H9 (cell line): ENCODE measurements at regions not wholly inside any gene's neighbourhood (a gene's known extent, or its start where the extent isn't known, plus 50 kb on each side); places are given as distances from the start of the nearest gene placed in this dataset.

Experiments used
- DNase-seq: peaks from one replicate; pipeline ENCODE4 v3.0.0-alpha.2; 2017
- H2AFZ ChIP-seq: one replicate; pipeline ENCODE4 v1.6.1; 2013; ENCODE audit warnings: mild to moderate bottlenecking, low read length, control low read depth, moderate library complexity
- H2AK5ac ChIP-seq: 2 replicates; pipeline ENCODE4 v1.6.1; 2013; ENCODE audit warnings: low read length, control low read depth, mixed read lengths; ENCODE audit not compliant: insufficient read length
- H2BK120ac ChIP-seq: one replicate; pipeline ENCODE4 v1.6.1; 2013; ENCODE audit warnings: low read depth, mild to moderate bottlenecking, low read length, control low read depth, inconsistent platforms; ENCODE audit not compliant: poor library complexity, severe bottlenecking
- H2BK12ac ChIP-seq: 2 replicates; pipeline ENCODE4 v1.6.1; 2013; ENCODE audit warnings: low read length, control low read depth, mixed read lengths, low read depth; ENCODE audit not compliant: insufficient read length
- H2BK15ac ChIP-seq: 2 replicates; pipeline ENCODE4 v1.6.1; 2013; ENCODE audit warnings: low read depth, low read length, control low read depth
- H2BK20ac ChIP-seq: one replicate; pipeline ENCODE4 v1.6.1; 2013; ENCODE audit warnings: low read depth, mild to moderate bottlenecking, low read length, control low read depth, inconsistent platforms; ENCODE audit not compliant: poor library complexity, severe bottlenecking
- H2BK5ac ChIP-seq: 2 replicates; pipeline ENCODE4 v1.6.1; 2013; ENCODE audit warnings: low read length, control low read depth, mixed read lengths; ENCODE audit not compliant: insufficient read length
- H3K14ac ChIP-seq: 2 replicates; pipeline ENCODE4 v1.6.1; 2013; ENCODE audit warnings: low read length, control low read depth; ENCODE audit not compliant: insufficient read depth
- H3K18ac ChIP-seq: 2 replicates; pipeline ENCODE4 v1.6.1; 2013; ENCODE audit warnings: low read depth, mild to moderate bottlenecking, mixed read lengths, low read length, control low read depth; ENCODE audit not compliant: insufficient read length
- H3K23ac ChIP-seq: 2 replicates; pipeline ENCODE4 v1.6.1; 2013; ENCODE audit warnings: low read length, control low read depth, mixed read lengths, low read depth; ENCODE audit not compliant: insufficient read length
- H3K23me2 ChIP-seq: 2 replicates; pipeline ENCODE4 v1.6.1; 2013; ENCODE audit warnings: low read depth, mild to moderate bottlenecking, mixed read lengths, low read length, control low read depth; ENCODE audit not compliant: insufficient read length, poor library complexity, severe bottlenecking
- H3K27ac ChIP-seq: 2 replicates; pipeline ENCODE4 v1.5.1; 2013; ENCODE audit warnings: low read length, control low read depth, mixed read lengths, low read depth; ENCODE audit not compliant: insufficient read length
- H3K27me3 ChIP-seq: 2 replicates; pipeline ENCODE4 v1.6.1; 2013; ENCODE audit warnings: low read length, control low read depth, inconsistent platforms; ENCODE audit not compliant: insufficient read depth
- H3K4ac ChIP-seq: 2 replicates; pipeline ENCODE4 v1.6.1; 2013; ENCODE audit warnings: low read depth, mild to moderate bottlenecking, control low read depth, inconsistent platforms, low read length, moderate library complexity
- H3K4me1 ChIP-seq: 2 replicates; pipeline ENCODE4 v1.6.1; 2013; ENCODE audit warnings: low read length, control low read depth, inconsistent platforms; ENCODE audit not compliant: insufficient read depth
- H3K4me2 ChIP-seq: 2 replicates; pipeline ENCODE4 v1.6.1; 2013; ENCODE audit warnings: low read length, control low read depth, mixed read lengths; ENCODE audit not compliant: insufficient read length, insufficient read depth
- H3K56ac ChIP-seq: 2 replicates; pipeline ENCODE4 v1.6.1; 2013; ENCODE audit warnings: low read depth, mild to moderate bottlenecking, mixed read lengths, low read length, control low read depth; ENCODE audit not compliant: insufficient read length
- H3K79me1 ChIP-seq: 2 replicates; pipeline ENCODE4 v1.6.1; 2013; ENCODE audit warnings: low read depth, mild to moderate bottlenecking, moderate library complexity, low read length, control low read depth, inconsistent platforms; ENCODE audit not compliant: insufficient read depth, poor library complexity, severe bottlenecking
- H3K79me2 ChIP-seq: 2 replicates; pipeline ENCODE4 v1.6.1; 2013; ENCODE audit warnings: low read length, control low read depth, inconsistent platforms; ENCODE audit not compliant: insufficient read depth
- H3K9ac ChIP-seq: 2 replicates; pipeline ENCODE4 v1.6.1; 2013; ENCODE audit warnings: low read length, control low read depth, mixed read lengths; ENCODE audit not compliant: insufficient read length; ENCODE audit errors: extremely low read depth
- H3K9me3 ChIP-seq: one replicate; pipeline ENCODE4 v1.6.1; 2013; ENCODE audit warnings: low read depth, low read length, inconsistent platforms; ENCODE audit not compliant: control insufficient read depth
- H3T11ph ChIP-seq: one replicate; pipeline ENCODE4 v1.6.1; 2013; ENCODE audit warnings: mild to moderate bottlenecking, low read length, control low read depth, inconsistent platforms
- H4K20me1 ChIP-seq: one replicate; pipeline ENCODE4 v1.6.1; 2013; ENCODE audit not compliant: control insufficient read depth, insufficient read length, insufficient read depth
- H4K5ac ChIP-seq: 2 replicates; pipeline ENCODE4 v1.6.1; 2013; ENCODE audit warnings: low read depth, mild to moderate bottlenecking, mixed read lengths, low read length, control low read depth; ENCODE audit not compliant: insufficient read length
- H4K8ac ChIP-seq: replicated peaks from 2 replicates; pipeline ENCODE4 v1.6.1; 2013; ENCODE audit warnings: low read length, control low read depth, mixed read lengths, low read depth; ENCODE audit not compliant: insufficient read length
- H4K91ac ChIP-seq: 2 replicates; pipeline ENCODE4 v1.6.1; 2013; ENCODE audit warnings: low read depth, mild to moderate bottlenecking, moderate library complexity, mixed read lengths, low read length, control low read depth; ENCODE audit not compliant: insufficient read length
- H3K27ac Mint-ChIP-seq, 3 experiments: 2 replicates in 2 of 3; 3 replicates in 1 of 3; pipeline ENCODE4 v1.8.0; 2020 to 2021; ENCODE audit warnings: mixed read lengths in 3 of 3, mild to moderate bottlenecking in 1 of 3, moderate library complexity in 1 of 3
- H3K27me3 Mint-ChIP-seq: 2 replicates; pipeline ENCODE4 v1.8.0; 2021; ENCODE audit warnings: low read depth, mild to moderate bottlenecking, moderate library complexity, mixed read lengths
- H3K36me3 Mint-ChIP-seq, 3 experiments: 2 replicates in 2 of 3; 3 replicates in 1 of 3; pipeline ENCODE4 v1.8.0; 2020 to 2021; ENCODE audit warnings: low read depth in 3 of 3, mixed read lengths in 3 of 3; ENCODE audit not compliant: insufficient read depth in 1 of 3
- H3K4me1 Mint-ChIP-seq, 2 experiments: 2 replicates each; pipeline ENCODE4 v1.8.0; 2020; ENCODE audit warnings: mixed read lengths in 2 of 2
- H3K4me3 Mint-ChIP-seq, 2 experiments: 2 replicates in 1 of 2; 3 replicates in 1 of 2; pipeline ENCODE4 v1.8.0; 2020 to 2021; ENCODE audit warnings: mild to moderate bottlenecking in 2 of 2, mixed read lengths in 2 of 2, moderate library complexity in 1 of 2
- H3K9me3 Mint-ChIP-seq, 2 experiments: 2 replicates in 1 of 2; 3 replicates in 1 of 2; pipeline ENCODE4 v1.8.0; 2020; ENCODE audit warnings: mild to moderate bottlenecking in 2 of 2, mixed read lengths in 2 of 2, moderate library complexity in 1 of 2
- CTCF ChIP-seq: fragments of 200-600 bp; sonication (generic); conservative IDR thresholded peaks from 3 replicates; pipeline ENCODE4 v1.8.0; 2021; ENCODE audit warnings: antibody characterized with exemption, mild to moderate bottlenecking
- WGBS: extraction: QIAGEN DNeasy Blood & Tissue Kit; methylation state at CpG from one replicate; pipeline ENCODE4 v1.1.7; 2013; ENCODE audit warnings: missing lambda C conversion rate, low lambda C conversion rate, mixed read lengths; ENCODE audit not compliant: insufficient read length; ENCODE audit errors: extremely low coverage; 5-methylcytosine and 5-hydroxymethylcytosine counted together

DNA sequence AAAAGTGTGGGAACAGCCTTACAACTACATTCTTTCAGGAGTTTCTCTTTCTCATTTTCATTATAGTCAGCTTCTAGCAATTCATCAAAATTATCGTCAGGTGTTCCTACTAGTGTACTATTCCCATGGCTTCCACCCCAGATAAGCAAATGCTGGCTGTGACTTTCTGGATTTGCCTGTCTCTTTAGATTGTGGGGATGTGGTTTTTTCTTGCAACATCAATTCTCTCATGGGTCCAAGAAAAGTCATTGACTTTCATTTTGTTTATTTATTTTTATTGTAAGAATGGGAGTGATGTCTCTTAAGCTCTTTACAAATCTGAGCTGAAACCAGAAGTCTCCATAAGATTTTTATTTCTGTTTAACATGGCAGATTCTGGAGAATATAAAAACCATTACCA, 349.7 kb upstream of the SEMA3C start:
- Histone ChIP-seq H3K23me2 (no peaks in the 10 kb centered on the region), H2BK12ac (no peak overlapping the region), H3K9me3 (no peaks in the 10 kb centered on the region), H4K8ac (no peak overlapping the region), H3K9ac (no peak overlapping the region), H2AK5ac (no peak overlapping the region), H3K18ac (no peak overlapping the region), H2BK15ac (no peak overlapping the region), H3K79me1 (no peaks in the 10 kb centered on the region), H3K27me3 (no peaks in the 10 kb centered on the region), H2AFZ (no peak overlapping the region), H3K4ac (no peak overlapping the region), H4K20me1 (no peaks in the 10 kb centered on the region), H3K14ac (no peak overlapping the region), H3K27ac (no peak overlapping the region), H3K23ac (no peak overlapping the region), H3K4me2 (no peak overlapping the region), H2BK5ac (no peak overlapping the region), H4K91ac (no peak overlapping the region), H2BK120ac (no peak overlapping the region), H2BK20ac (no peak overlapping the region), H4K5ac (no peak overlapping the region), H3K4me1 (no peaks in the 10 kb centered on the region), H3K79me2 (no peaks in the 10 kb centered on the region), H3K56ac (no peak overlapping the region), H3T11ph (no peak overlapping the region)
- no peak for TF ChIP-seq CTCF
- H3K36me3 Mint-ChIP-seq: peaks cover 0 to 10% (median 2%) of the 10 kb centered on the region in 3 experiments; a peak in 4 of 7 replicates
- peaks cover 2 to 8% of the 10 kb centered on the region in 2 experiments; a peak in 3 of 5 replicates for H3K9me3 Mint-ChIP-seq
- WGBS: no CpG with 5 or more reads among the region's 1 CpG
- DNase-seq: no peak
- H3K27ac Mint-ChIP-seq: no peak overlapping the region
- H3K4me3 Mint-ChIP-seq: no peak overlapping the region
- H3K4me1 Mint-ChIP-seq: no peaks in the 10 kb centered on the region
- no peaks in the 10 kb centered on the region; the same call in 1 of the 2 replicates for H3K27me3 Mint-ChIP-seq
